ENCODE measurements at regions not wholly inside any gene's neighbourhood (a gene's known extent, or its start where the extent isn't known, plus 50 kb on each side); places are given as distances from the start of the nearest gene placed in this dataset.

DNA sequence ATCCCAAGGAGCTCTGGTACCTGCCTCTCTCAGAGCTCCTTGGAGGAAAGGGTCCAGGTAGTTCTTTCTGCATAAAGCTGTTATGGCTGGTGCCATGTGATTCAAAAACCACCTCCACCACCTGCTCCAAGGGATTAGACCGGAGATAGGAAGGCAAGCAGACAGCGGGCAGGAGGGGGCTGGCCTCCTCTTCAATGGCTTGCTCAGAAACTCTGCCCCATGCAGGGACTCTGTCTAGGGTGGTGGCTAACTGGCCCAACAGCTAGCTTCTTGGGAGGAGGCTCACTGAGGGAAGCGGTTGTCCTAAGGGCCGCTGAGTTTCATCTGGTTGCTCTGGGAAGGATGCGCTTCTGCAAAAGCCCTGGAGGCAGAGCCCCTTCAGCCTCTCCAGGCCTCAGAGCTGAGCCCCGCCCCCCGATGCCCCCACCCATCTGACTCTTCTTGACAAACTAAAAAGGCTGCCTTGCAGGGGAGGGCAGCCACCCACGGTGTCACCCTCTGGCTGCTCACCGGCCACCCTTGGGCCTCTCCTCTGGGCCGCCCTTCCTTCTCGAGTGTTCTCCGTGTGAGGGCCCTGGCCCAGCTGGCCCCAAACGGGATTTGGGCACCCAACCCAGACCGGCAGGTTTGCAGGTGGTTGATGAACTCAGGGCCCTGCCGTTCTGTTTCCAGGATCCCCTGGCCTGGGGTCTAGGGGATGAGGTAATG, 90.2 kb downstream of the MCFD2 start:
- TF ChIP-seq, protein P1, sequence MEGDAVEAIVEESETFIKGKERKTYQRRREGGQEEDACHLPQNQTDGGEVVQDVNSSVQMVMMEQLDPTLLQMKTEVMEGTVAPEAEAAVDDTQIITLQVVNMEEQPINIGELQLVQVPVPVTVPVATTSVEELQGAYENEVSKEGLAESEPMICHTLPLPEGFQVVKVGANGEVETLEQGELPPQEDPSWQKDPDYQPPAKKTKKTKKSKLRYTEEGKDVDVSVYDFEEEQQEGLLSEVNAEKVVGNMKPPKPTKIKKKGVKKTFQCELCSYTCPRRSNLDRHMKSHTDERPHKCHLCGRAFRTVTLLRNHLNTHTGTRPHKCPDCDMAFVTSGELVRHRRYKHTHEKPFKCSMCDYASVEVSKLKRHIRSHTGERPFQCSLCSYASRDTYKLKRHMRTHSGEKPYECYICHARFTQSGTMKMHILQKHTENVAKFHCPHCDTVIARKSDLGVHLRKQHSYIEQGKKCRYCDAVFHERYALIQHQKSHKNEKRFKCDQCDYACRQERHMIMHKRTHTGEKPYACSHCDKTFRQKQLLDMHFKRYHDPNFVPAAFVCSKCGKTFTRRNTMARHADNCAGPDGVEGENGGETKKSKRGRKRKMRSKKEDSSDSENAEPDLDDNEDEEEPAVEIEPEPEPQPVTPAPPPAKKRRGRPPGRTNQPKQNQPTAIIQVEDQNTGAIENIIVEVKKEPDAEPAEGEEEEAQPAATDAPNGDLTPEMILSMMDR (IDR thresholded peaks at IDR 0.05) = no peak
- TF ChIP-seq POLR2AphosphoS5 (IDR thresholded peaks at IDR 0.05; ENCODE audit: low read depth, low read length) = no peak

Measured in Panc1 (cell line).